WTC11 (cell line): ENCODE measurements at regions not wholly inside any gene's neighbourhood (a gene's known extent, or its start where the extent isn't known, plus 50 kb on each side); places are given as distances from the start of the nearest gene placed in this dataset.
A peak's percentile ranks its signal among the peaks of the same experiment; 100 is the strongest.

Source experiments
- ATAC-seq: fragments of 200-7000 bp; cut with Tn5 transposase; 2 replicates; pipeline ENCODE4 v1.10.0; 2021; ENCODE audit warnings: mild to moderate bottlenecking, moderate library complexity
- CTCF ChIA-PET: fragments of 300-600 bp; sonication (Branson Sonifier 250); formaldehyde crosslinking; loops from one replicate; lab custom pipeline; 2021; ENCODE audit warnings: antibody characterized with exemption; lab: Charles Lee
- POLR2A ChIA-PET: fragments of 350-600 bp; sonication (Branson Sonifier 250); formaldehyde crosslinking; loops from one replicate; lab custom pipeline; 2021; ENCODE audit warnings: antibody characterized with exemption; lab: Charles Lee
- DNase-seq: peaks from one replicate; pipeline ENCODE4 v3.0.0; 2021; ENCODE audit warnings: low spot score
- H3K27ac Mint-ChIP-seq: 2 replicates; pipeline ENCODE4 v1.8.0; 2021; ENCODE audit warnings: mixed read lengths
- H3K27me3 Mint-ChIP-seq: 2 replicates; pipeline ENCODE4 v1.8.0; 2021; ENCODE audit warnings: low read depth, mild to moderate bottlenecking, moderate library complexity, mixed read lengths
- H3K36me3 Mint-ChIP-seq: 2 replicates; pipeline ENCODE4 v1.8.0; 2021; ENCODE audit warnings: mixed read lengths
- H3K4me1 Mint-ChIP-seq: 2 replicates; pipeline ENCODE4 v1.8.0; 2022; ENCODE audit warnings: mixed read lengths
- H3K4me3 Mint-ChIP-seq: 2 replicates; pipeline ENCODE4 v1.8.0; 2021; ENCODE audit warnings: mild to moderate bottlenecking, moderate library complexity, mixed read lengths
- H3K9me3 Mint-ChIP-seq: 2 replicates; pipeline ENCODE4 v1.8.0; 2021; ENCODE audit warnings: mixed read lengths
- ATF1 ChIP-seq: sonication (generic); formaldehyde crosslinking; IDR thresholded peaks from 2 replicates; pipeline ENCODE4 v1.8.1; 2023; ENCODE audit warnings: mild to moderate bottlenecking, moderate library complexity, missing genetic modification reagents
- CBFB ChIP-seq: sonication (generic); formaldehyde crosslinking; IDR thresholded peaks from 2 replicates; pipeline ENCODE4 v1.8.1; 2022; ENCODE audit warnings: mild to moderate bottlenecking, low read depth, missing genetic modification reagents
- E2F5 ChIP-seq: sonication (generic); formaldehyde crosslinking; IDR thresholded peaks from 2 replicates; pipeline ENCODE4 v1.8.1; 2022; ENCODE audit warnings: mild to moderate bottlenecking, moderate library complexity, missing genetic modification reagents
- ETV6 ChIP-seq: sonication (generic); formaldehyde crosslinking; IDR thresholded peaks from 2 replicates; pipeline ENCODE4 v1.8.1; 2022; ENCODE audit warnings: mild to moderate bottlenecking, missing genetic modification reagents
- FOXJ3 ChIP-seq: sonication (generic); formaldehyde crosslinking; IDR thresholded peaks from 2 replicates; pipeline ENCODE4 v1.9.0; 2021; ENCODE audit warnings: missing genetic modification reagents, mild to moderate bottlenecking, borderline replicate concordance
- FOXP1 ChIP-seq: sonication (generic); formaldehyde crosslinking; IDR thresholded peaks from 2 replicates; pipeline ENCODE4 v1.8.0; 2022; ENCODE audit warnings: missing genetic modification reagents, mild to moderate bottlenecking, moderate library complexity, borderline replicate concordance
- HMGA2 ChIP-seq: fragments of 250-450 bp; sonication (Bioruptor Pico); IDR thresholded peaks from 2 replicates; pipeline ENCODE4 v1.4.0; 2021; ENCODE audit warnings: mild to moderate bottlenecking, moderate library complexity
- IRF1 ChIP-seq: sonication (generic); formaldehyde crosslinking; IDR thresholded peaks from 2 replicates; pipeline ENCODE4 v1.8.0; 2023; ENCODE audit warnings: missing genetic modification reagents
- MXD4 ChIP-seq: fragments of 250-450 bp; sonication (Bioruptor Pico); IDR thresholded peaks from 2 replicates; pipeline ENCODE4 v1.8.0; 2021; ENCODE audit warnings: mild to moderate bottlenecking, moderate library complexity, borderline replicate concordance
- MYBL2 ChIP-seq: sonication (generic); formaldehyde crosslinking; IDR thresholded peaks from 2 replicates; pipeline ENCODE4 v1.8.1; 2023; ENCODE audit warnings: mild to moderate bottlenecking, moderate library complexity, missing genetic modification reagents
- NFYB ChIP-seq: sonication (generic); formaldehyde crosslinking; conservative IDR thresholded peaks from 2 replicates; pipeline ENCODE4 v1.8.0; 2022; ENCODE audit warnings: low read depth, missing genetic modification reagents
- NR1H2 ChIP-seq: sonication (generic); formaldehyde crosslinking; IDR thresholded peaks from 2 replicates; pipeline ENCODE4 v1.9.0; 2021; ENCODE audit warnings: mild to moderate bottlenecking, moderate library complexity, missing genetic modification reagents
- OVOL2 ChIP-seq: fragments of 250-450 bp; sonication (Bioruptor Pico); IDR thresholded peaks from 2 replicates; pipeline ENCODE4 v1.9.0; 2021; ENCODE audit warnings: mild to moderate bottlenecking, borderline replicate concordance
- ZNF138 ChIP-seq: sonication (generic); formaldehyde crosslinking; conservative IDR thresholded peaks from 2 replicates; pipeline ENCODE4 v1.8.1; 2022; ENCODE audit warnings: mild to moderate bottlenecking, moderate library complexity, missing genetic modification reagents
- ZNF232 ChIP-seq: sonication (generic); formaldehyde crosslinking; IDR thresholded peaks from 2 replicates; pipeline ENCODE4 v1.8.0; 2022; ENCODE audit warnings: mild to moderate bottlenecking, missing genetic modification reagents
- ZNF263 ChIP-seq: sonication (generic); formaldehyde crosslinking; IDR thresholded peaks from 2 replicates; pipeline ENCODE4 v1.8.1; 2022; ENCODE audit warnings: low read depth, mild to moderate bottlenecking, moderate library complexity, missing genetic modification reagents
- ZNF317 ChIP-seq: sonication (generic); formaldehyde crosslinking; IDR thresholded peaks from 2 replicates; pipeline ENCODE4 v1.8.1; 2023; ENCODE audit warnings: low read depth, mild to moderate bottlenecking, moderate library complexity, missing genetic modification reagents, borderline replicate concordance
- ZNF423 ChIP-seq: fragments of 250-450 bp; sonication (Bioruptor Pico); IDR thresholded peaks from 2 replicates; pipeline ENCODE4 v2.1.2; 2022; ENCODE audit warnings: mild to moderate bottlenecking, moderate library complexity
- TF ChIP-seq, protein P1 (sequence below): fragments of 200-600 bp; IDR thresholded peaks from 2 replicates; pipeline ENCODE4 v1.8.0; 2022; ENCODE audit warnings: antibody characterized with exemption
- TF ChIP-seq, protein P2 (sequence below): fragments of 250-450 bp; sonication (Bioruptor Pico); IDR thresholded peaks from 2 replicates; pipeline ENCODE4 v1.8.0; 2021; ENCODE audit warnings: mild to moderate bottlenecking

- Mint-ChIP-seq H3K4me3 (no peak overlapping the region), H3K4me1 (no peaks in the 10 kb centered on the region), H3K27me3 (no peaks in the 10 kb centered on the region), H3K9me3 (no peaks in the 10 kb centered on the region), H3K36me3 (no peaks in the 10 kb centered on the region), H3K27ac (no peak overlapping the region)
- ChIA-PET POLR2A (no interaction called here), CTCF (no interaction called here)
- ATAC-seq (peak; percentile 86), DNase-seq (peak; percentile 21)
- TF ChIP-seq ZNF317 (CRISPR knock-in tag) (no peak), NR1H2 (CRISPR knock-in tag) (no peak), ZNF232 (no peak), MXD4 (CRISPR knock-in tag) (no peak), ETV6 (CRISPR knock-in tag) (no peak), MYBL2 (CRISPR knock-in tag) (no peak), E2F5 (CRISPR knock-in tag) (no peak)
- TF ChIP-seq, protein P1, sequence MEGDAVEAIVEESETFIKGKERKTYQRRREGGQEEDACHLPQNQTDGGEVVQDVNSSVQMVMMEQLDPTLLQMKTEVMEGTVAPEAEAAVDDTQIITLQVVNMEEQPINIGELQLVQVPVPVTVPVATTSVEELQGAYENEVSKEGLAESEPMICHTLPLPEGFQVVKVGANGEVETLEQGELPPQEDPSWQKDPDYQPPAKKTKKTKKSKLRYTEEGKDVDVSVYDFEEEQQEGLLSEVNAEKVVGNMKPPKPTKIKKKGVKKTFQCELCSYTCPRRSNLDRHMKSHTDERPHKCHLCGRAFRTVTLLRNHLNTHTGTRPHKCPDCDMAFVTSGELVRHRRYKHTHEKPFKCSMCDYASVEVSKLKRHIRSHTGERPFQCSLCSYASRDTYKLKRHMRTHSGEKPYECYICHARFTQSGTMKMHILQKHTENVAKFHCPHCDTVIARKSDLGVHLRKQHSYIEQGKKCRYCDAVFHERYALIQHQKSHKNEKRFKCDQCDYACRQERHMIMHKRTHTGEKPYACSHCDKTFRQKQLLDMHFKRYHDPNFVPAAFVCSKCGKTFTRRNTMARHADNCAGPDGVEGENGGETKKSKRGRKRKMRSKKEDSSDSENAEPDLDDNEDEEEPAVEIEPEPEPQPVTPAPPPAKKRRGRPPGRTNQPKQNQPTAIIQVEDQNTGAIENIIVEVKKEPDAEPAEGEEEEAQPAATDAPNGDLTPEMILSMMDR: no peak
- TF ChIP-seq, protein P2, sequence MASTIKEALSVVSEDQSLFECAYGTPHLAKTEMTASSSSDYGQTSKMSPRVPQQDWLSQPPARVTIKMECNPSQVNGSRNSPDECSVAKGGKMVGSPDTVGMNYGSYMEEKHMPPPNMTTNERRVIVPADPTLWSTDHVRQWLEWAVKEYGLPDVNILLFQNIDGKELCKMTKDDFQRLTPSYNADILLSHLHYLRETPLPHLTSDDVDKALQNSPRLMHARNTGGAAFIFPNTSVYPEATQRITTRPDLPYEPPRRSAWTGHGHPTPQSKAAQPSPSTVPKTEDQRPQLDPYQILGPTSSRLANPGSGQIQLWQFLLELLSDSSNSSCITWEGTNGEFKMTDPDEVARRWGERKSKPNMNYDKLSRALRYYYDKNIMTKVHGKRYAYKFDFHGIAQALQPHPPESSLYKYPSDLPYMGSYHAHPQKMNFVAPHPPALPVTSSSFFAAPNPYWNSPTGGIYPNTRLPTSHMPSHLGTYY (CRISPR knock-in tag): no peak
Measured at GRCh38 chr13:105213512-105213911, 1322.0 kb downstream of the EFNB2 start.

- Mint-ChIP-seq H3K27me3 (no peaks in the 10 kb centered on the region), H3K36me3 (no peaks in the 10 kb centered on the region), H3K27ac (no peak overlapping the region), H3K4me1 (no peaks in the 10 kb centered on the region), H3K4me3 (no peak overlapping the region), H3K9me3 (peaks cover 7% of the 10 kb centered on the region)
- ATAC-seq: no peak
- ChIA-PET POLR2A (no interaction called here), CTCF (no interaction called here)
- no peak for TF ChIP-seq ZNF263 (CRISPR knock-in tag)
- TF ChIP-seq FOXJ3 (CRISPR knock-in tag): no peak
- no peak for TF ChIP-seq CBFB (CRISPR knock-in tag)
- TF ChIP-seq HMGA2: no peak
- no peak for TF ChIP-seq OVOL2
- no peak for TF ChIP-seq ATF1 (CRISPR knock-in tag)
- no peak for TF ChIP-seq ZNF138
- no peak for TF ChIP-seq IRF1 (CRISPR knock-in tag)
- TF ChIP-seq NFYB (CRISPR knock-in tag): no peak
- no peak for TF ChIP-seq MXD4 (CRISPR knock-in tag)
- TF ChIP-seq FOXP1: no peak
- TF ChIP-seq ZNF423 (CRISPR knock-in tag): no peak
- DNase-seq: no peak
Measured at GRCh38 chr13:105207572-105208293, 1327.7 kb downstream of the EFNB2 start.
